GM21360 (cell line): ENCODE measurements at regions not wholly inside any gene's neighbourhood (a gene's known extent, or its start where the extent isn't known, plus 50 kb on each side); places are given as distances from the start of the nearest gene placed in this dataset.

Experiments
- ATAC-seq: cut with Tn5 transposase; IDR thresholded peaks from one replicate; pipeline ENCODE4 v1.9.1; 2021; ENCODE audit warnings: mild to moderate bottlenecking, moderate library complexity; ENCODE audit not compliant: unreplicated experiment

GRCh38 chr1:234990328-234990675, 138.3 kb downstream of the TOMM20 start:
- ATAC-seq = no peak

GRCh38 chr1:234989479-234990327, 138.9 kb downstream of the TOMM20 start:
- no peak for ATAC-seq

- no peak for ATAC-seq
Observed at GRCh38 chr1:234989019-234989418, 139.6 kb downstream of the TOMM20 start.

GRCh38 chr1:234988536-234988935, 140.1 kb downstream of the TOMM20 start:
- ATAC-seq = no peak

- ATAC-seq = no peak
Observed at GRCh38 chr1:234988155-234988517, 140.5 kb downstream of the TOMM20 start.

- peak; percentile 68 for ATAC-seq
Observed at GRCh38 chr1:234987415-234988154, 141.1 kb downstream of the TOMM20 start.

- no peak for ATAC-seq
Observed at GRCh38 chr1:234986750-234987414, 141.8 kb downstream of the TOMM20 start.

- ATAC-seq = no peak
Observed at GRCh38 chr1:234985516-234986294, 142.9 kb downstream of the TOMM20 start.

- no peak for ATAC-seq
Observed at GRCh38 chr1:234985007-234985370, 143.6 kb downstream of the TOMM20 start.

GRCh38 chr1:234983564-234984238, 144.9 kb downstream of the TOMM20 start:
- ATAC-seq = no peak

GRCh38 chr1:234981758-234982157, 146.9 kb downstream of the TOMM20 start:
- no peak for ATAC-seq

GRCh38 chr1:234980645-234981396, 147.8 kb downstream of the TOMM20 start:
- ATAC-seq = peak; percentile 31

GRCh38 chr1:234980291-234980644, 148.4 kb downstream of the TOMM20 start:
- ATAC-seq = peak; percentile 0

GRCh38 chr1:234979296-234980279, 149.0 kb downstream of the TOMM20 start:
- ATAC-seq = no peak

GRCh38 chr1:234978397-234979295, 150.0 kb downstream of the TOMM20 start:
- peak; percentile 56 for ATAC-seq

GRCh38 chr1:234977875-234978396, 150.7 kb downstream of the TOMM20 start:
- ATAC-seq = no peak
